A673 (cell line): ENCODE measurements at regions not wholly inside any gene's neighbourhood (a gene's known extent, or its start where the extent isn't known, plus 50 kb on each side); places are given as distances from the start of the nearest gene placed in this dataset.

Experiments used
- BruUV-seq: library from RNA; stranded (reverse); fragments of 400-500 nt; replicated peaks from 2 replicates; lab custom pipeline; 2021; lab: Mats Ljungman, UMichigan
- CTCF ChIA-PET: fragments of 300-600 bp; sonication (Branson Sonifier 250); formaldehyde crosslinking; loops from one replicate; lab custom pipeline; 2022; ENCODE audit warnings: antibody characterized with exemption; lab: Charles Lee
- POLR2A ChIA-PET: fragments of 300-600 bp; sonication (Branson Sonifier 250); formaldehyde crosslinking; loops from one replicate; lab custom pipeline; 2022; ENCODE audit warnings: antibody characterized with exemption; ENCODE audit not compliant: low non-redundant PET; lab: Charles Lee
- DNase-seq: peaks from one replicate; pipeline ENCODE4 v3.0.0-alpha.2; 2015; ENCODE audit warnings: low spot score
- H3K27ac ChIP-seq: fragments of 200-600 bp; sonication (generic); 2 replicates; pipeline ENCODE4 v1.5.1; 2016; ENCODE audit warnings: mixed run types, low read depth, mild to moderate bottlenecking, mixed read lengths, antibody characterized with exemption, low read length; ENCODE audit not compliant: poor library complexity, severe bottlenecking
- H3K27me3 ChIP-seq: fragments of 200-600 bp; sonication (generic); replicated peaks from 2 replicates; pipeline ENCODE4 v1.6.1; 2017; ENCODE audit warnings: mixed run types, low read depth, mild to moderate bottlenecking, mixed read lengths, antibody characterized with exemption, low read length; ENCODE audit not compliant: insufficient read depth, poor library complexity
- H3K36me3 ChIP-seq: fragments of 200-600 bp; sonication (generic); 2 replicates; pipeline ENCODE4 v1.6.1; 2016; ENCODE audit warnings: mixed run types, mild to moderate bottlenecking, mixed read lengths, antibody characterized with exemption, low read length; ENCODE audit not compliant: insufficient read depth, poor library complexity, severe bottlenecking
- H3K4me1 ChIP-seq: fragments of 200-600 bp; sonication (generic); 2 replicates; pipeline ENCODE4 v1.6.1; 2017; ENCODE audit warnings: mixed run types, mild to moderate bottlenecking, mixed read lengths, antibody characterized with exemption, low read length; ENCODE audit not compliant: insufficient read depth, poor library complexity, severe bottlenecking
- H3K4me3 ChIP-seq: fragments of 200-600 bp; sonication (generic); 2 replicates; pipeline ENCODE4 v1.5.1; 2016; ENCODE audit warnings: low read depth, mixed run types, mild to moderate bottlenecking, mixed read lengths, low read length; ENCODE audit not compliant: poor library complexity, severe bottlenecking
- H3K9me3 ChIP-seq: fragments of 200-600 bp; sonication (generic); 2 replicates; pipeline ENCODE4 v1.6.1; 2016; ENCODE audit warnings: mixed run types, low read depth, mild to moderate bottlenecking, mixed read lengths, antibody characterized with exemption, low read length; ENCODE audit not compliant: poor library complexity, severe bottlenecking
- EZH2 ChIP-seq: fragments of 200-600 bp; sonication (generic); IDR thresholded peaks from 2 replicates; pipeline ENCODE4 v1.6.1; 2017; ENCODE audit warnings: borderline replicate concordance, low read depth, mild to moderate bottlenecking, mixed read lengths, antibody characterized with exemption, low read length; ENCODE audit not compliant: poor library complexity, severe bottlenecking
- intact Hi-C: fragments of 100-400 bp; cut with micrococcal nuclease; formaldehyde crosslinking; loops from one replicate; pipeline ENCODE4 v1.10.0; 2022; ENCODE audit not compliant: unreplicated experiment
- TF ChIP-seq, protein P1 (sequence below): fragments of 300-800, 200-600 bp; sonication (generic); conservative IDR thresholded peaks from 2 replicates; pipeline ENCODE4 v1.5.1; 2017; ENCODE audit warnings: low read depth, mild to moderate bottlenecking, antibody characterized with exemption, low read length, moderate library complexity, mixed read lengths

DNA sequence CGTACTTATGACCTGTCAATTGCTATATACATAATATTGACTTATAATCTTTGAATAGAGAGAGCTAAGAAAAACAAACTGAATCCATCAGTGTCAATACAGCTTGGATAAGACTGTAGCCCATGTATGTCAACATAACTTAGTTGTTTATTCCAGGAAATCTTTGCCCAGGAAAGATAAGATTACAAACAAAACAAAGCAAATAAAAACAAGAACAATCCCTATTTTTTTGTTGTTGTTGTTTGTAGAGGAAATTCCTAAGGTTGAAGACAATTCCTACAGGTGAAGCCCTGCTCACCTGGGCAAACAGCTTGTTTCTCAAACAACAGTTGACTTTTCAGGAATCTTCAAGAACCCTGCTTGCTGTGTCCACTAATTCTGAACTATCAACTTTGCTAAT is 76.0 kb downstream of the HYCC1 start:
- BruUV-seq = no TSS peak
- intact Hi-C loops = no loop called here
- Histone ChIP-seq H3K4me3 (no peak overlapping the region), H3K27ac (no peak overlapping the region), H3K9me3 (no peaks in the 10 kb centered on the region), H3K4me1 (no peaks in the 10 kb centered on the region), H3K27me3 (no peaks in the 10 kb centered on the region), H3K36me3 (no peaks in the 10 kb centered on the region)
- TF ChIP-seq, protein P1, sequence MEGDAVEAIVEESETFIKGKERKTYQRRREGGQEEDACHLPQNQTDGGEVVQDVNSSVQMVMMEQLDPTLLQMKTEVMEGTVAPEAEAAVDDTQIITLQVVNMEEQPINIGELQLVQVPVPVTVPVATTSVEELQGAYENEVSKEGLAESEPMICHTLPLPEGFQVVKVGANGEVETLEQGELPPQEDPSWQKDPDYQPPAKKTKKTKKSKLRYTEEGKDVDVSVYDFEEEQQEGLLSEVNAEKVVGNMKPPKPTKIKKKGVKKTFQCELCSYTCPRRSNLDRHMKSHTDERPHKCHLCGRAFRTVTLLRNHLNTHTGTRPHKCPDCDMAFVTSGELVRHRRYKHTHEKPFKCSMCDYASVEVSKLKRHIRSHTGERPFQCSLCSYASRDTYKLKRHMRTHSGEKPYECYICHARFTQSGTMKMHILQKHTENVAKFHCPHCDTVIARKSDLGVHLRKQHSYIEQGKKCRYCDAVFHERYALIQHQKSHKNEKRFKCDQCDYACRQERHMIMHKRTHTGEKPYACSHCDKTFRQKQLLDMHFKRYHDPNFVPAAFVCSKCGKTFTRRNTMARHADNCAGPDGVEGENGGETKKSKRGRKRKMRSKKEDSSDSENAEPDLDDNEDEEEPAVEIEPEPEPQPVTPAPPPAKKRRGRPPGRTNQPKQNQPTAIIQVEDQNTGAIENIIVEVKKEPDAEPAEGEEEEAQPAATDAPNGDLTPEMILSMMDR = no peak
- no peak for TF ChIP-seq EZH2
- POLR2A ChIA-PET = no interaction called here
- CTCF ChIA-PET = no interaction called here
- no peak for DNase-seq

DNA sequence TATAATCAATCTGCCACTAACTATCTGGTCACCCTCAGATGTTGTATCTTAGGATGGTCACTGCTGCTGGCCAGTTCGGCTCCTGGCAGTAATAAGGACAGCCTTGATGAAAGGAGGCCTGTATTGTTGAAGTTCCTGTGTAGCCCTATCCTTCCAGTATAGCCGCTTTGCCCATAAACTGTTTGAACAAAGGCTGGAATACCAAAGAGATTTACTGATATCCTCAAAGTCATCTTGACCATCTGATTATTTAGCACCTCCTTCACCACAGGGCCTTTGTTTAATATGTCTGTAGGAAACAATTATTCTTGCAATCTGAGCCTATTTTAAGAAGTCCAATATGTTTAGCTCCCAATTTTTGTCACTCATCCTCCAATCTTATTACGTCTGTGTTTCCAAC is 77.7 kb downstream of the HYCC1 start:
- H3K27me3 ChIP-seq = no peaks in the 10 kb centered on the region
- ChIA-PET CTCF (no interaction called here), POLR2A (no interaction called here)
- H3K27ac ChIP-seq = no peak overlapping the region
- H3K36me3 ChIP-seq = no peaks in the 10 kb centered on the region
- no TSS peak for BruUV-seq
- no peaks in the 10 kb centered on the region for H3K4me1 ChIP-seq
- no peak for DNase-seq
- no peak overlapping the region for H3K4me3 ChIP-seq
- TF ChIP-seq, protein P1 = no peak
- H3K9me3 ChIP-seq = no peaks in the 10 kb centered on the region
- intact Hi-C loops = no loop called here

DNA sequence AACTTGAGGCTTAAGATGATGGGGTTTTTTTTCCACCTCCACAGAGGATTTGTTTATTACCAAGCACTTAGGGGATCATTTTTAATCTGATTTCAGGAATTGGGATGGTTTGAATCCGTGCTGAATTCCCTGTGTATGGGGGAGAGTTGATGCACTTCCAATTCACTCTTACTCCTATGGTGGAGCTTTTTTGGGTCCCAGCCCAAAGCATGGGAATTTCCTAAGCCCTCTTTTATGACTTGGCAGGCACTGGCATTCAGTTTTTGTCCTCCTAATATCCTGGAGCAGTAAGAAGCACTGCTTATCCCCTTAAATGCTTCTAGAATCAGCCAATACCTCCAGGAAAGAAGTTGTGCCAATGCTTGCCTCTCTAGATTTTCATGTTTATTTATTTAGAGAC is 78.7 kb downstream of the HYCC1 start:
- Histone ChIP-seq H3K36me3 (no peaks in the 10 kb centered on the region), H3K27me3 (no peaks in the 10 kb centered on the region), H3K27ac (no peak overlapping the region), H3K9me3 (no peaks in the 10 kb centered on the region), H3K4me3 (no peak overlapping the region), H3K4me1 (no peaks in the 10 kb centered on the region)
- BruUV-seq = no TSS peak
- TF ChIP-seq, protein P1 = no peak
- TF ChIP-seq EZH2 = no peak
- ChIA-PET POLR2A (no interaction called here), CTCF (no interaction called here)
- DNase-seq = no peak
- intact Hi-C loops = no loop called here
